HL-60/S4 (cell line): ENCODE measurements at regions not wholly inside any gene's neighbourhood (a gene's known extent, or its start where the extent isn't known, plus 50 kb on each side); places are given as distances from the start of the nearest gene placed in this dataset.

ENCODE experiments used
- in situ Hi-C: fragments of 300-500 bp; cut with MboI; formaldehyde crosslinking; loops from 2 replicates; pipeline ENCODE4 v1.14.3; 2022; ENCODE audit warnings: low sequenced_read_pairs

GRCh38 chrX:40459571-40460158 is 121.1 kb upstream of the ATP6AP2 start:
- in situ Hi-C loops: no loop called here

- in situ Hi-C loops: no loop called here
Measured at GRCh38 chrX:40457406-40457805, 123.4 kb upstream of the ATP6AP2 start.

DNA sequence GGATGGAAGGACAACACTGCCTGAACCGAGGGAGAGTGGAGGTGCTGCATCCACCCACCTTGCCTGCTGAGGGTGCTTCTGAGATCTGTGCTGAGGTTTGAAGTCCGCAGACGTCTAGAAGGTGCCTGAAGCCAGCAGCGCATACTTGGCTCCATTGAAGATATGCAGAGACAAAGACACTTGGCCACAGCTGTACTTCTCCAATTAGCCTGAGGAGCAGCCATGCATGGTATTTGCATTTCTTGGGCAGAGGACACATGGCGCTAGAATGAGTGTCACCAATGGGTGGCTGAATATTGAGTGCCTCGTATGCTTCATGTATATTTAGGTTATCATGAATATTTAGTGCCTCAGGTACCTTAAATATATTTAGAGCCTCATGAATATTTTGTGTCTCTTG is 128.7 kb upstream of the ATP6AP2 start:
- in situ Hi-C loops: no loop called here

DNA sequence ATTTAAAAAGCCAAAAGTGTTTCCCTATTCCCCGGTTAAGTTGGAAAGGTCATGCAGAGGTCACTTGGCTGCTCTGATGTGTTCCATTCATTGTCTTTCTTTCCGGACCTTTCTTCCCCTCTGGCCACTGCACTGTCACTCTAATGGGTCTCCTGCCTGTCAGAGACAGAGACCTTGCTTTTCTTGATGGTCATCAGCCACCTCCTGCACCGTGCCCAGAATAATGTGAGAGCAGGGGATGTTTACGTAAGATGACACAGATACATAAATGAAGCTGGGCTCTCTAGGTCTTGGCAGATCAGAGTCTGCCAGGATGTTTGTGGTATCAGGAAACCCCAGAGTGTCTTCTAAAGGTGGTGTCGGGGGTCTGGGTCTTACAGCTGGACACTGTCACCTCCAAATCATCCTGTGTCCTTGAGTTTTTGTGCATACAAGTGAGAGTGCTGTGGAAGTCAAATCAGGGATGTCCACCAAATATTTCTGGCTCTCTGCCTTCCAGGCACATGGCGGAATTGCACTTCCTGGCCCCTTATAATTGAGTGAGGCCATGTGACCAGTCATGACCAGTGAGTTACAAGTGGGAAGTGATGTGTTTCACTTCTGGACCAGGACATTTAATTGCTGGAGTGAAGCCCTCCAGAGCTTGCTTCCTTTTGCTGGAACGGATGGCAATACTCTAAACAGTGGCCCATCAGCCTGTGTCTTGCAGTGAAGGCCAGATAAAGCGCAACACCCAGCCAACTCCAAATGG is 130.6 kb upstream of the ATP6AP2 start:
- in situ Hi-C loops: no loop called here

GRCh38 chrX:40449396-40449795 is 131.4 kb upstream of the ATP6AP2 start:
- in situ Hi-C loops: no loop called here

DNA sequence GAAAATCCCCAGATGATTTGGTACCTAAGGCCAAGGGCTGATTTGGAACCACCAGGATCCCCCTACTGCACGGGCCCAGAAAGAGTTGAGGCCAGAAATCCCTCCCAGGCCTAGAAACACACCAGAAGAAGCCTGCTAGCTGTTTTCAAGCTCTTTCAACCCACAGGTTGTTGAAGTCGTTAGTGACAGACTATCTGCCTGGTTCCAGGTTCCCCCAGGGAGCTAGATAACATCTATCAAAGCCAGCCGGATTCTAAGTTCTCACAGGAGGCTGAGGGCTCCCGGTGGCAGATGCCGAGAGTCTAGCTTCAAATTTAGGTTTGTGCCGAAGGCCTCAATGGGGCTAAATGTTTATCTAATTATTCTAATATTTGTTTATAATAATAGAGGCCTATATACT is 132.0 kb upstream of the ATP6AP2 start:
- in situ Hi-C loops: no loop called here

GRCh38 chrX:40446921-40447320 is 133.8 kb upstream of the ATP6AP2 start:
- in situ Hi-C loops: no loop called here

DNA sequence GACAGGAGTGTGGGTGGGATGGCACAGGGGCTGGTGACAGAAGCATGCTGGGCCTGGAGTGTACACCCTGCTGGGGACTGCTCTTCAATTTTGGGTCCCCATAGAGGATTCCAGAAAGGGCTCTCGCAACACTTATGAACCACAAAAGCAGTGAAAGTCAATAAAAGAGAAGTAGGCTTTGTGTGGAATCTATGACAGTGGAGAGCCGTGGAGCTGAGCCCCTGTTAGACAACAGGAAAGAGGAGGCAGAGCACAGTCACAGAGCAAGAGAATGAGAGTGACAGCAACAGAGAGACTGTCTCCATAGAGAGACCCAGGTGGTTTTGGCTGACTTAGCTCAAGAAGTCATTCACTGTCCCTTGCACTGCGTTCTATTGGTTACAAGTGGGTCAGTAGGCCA is 135.1 kb upstream of the ATP6AP2 start:
- in situ Hi-C loops: no loop called here

- in situ Hi-C loops: no loop called here
Measured at GRCh38 chrX:40444798-40445496, 135.8 kb upstream of the ATP6AP2 start.

DNA sequence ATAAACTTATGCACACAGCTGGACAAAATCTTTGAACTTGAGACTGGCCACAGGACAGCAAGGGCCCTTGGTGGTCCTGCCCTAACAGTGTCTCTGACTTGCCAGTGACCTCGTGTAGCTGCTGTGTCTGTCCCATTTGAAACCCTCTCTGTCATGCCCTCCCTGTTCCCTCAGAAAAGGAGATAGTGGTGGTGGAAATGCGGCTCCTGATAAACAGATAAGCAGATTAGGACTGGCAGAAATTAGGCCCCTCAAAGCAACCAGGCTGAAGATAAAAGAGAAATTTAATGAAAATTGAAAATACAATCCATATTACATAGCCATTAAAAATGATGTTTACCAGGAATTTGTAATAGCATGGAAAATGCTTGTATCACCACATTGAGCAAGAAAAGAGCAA is 136.6 kb upstream of the ATP6AP2 start:
- in situ Hi-C loops: no loop called here

DNA sequence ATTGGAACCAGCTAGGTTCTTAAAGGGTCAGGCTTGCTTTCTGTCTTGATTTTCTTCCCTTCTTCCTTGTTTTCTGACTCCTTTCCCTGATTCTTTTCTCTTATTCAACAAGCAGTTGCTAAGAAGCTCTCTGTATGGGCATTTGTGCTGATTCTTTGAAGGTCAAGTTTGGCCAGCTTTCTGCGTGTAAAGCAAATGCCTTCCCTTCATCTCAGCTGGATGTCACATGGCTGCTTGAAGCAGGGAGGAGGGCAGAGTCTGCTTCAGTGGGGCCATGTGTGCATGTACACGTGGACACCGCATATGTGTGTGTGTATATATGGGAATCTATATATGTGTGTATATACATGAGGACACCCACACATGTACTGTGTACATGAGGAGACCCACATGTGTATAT is 139.9 kb upstream of the ATP6AP2 start:
- in situ Hi-C loops: no loop called here

GRCh38 chrX:40439625-40440532 is 140.9 kb upstream of the ATP6AP2 start:
- in situ Hi-C loops: no loop called here

GRCh38 chrX:40437348-40437747 is 143.4 kb upstream of the ATP6AP2 start:
- in situ Hi-C loops: no loop called here

GRCh38 chrX:40434947-40435346 is 145.8 kb upstream of the ATP6AP2 start:
- in situ Hi-C loops: no loop called here

DNA sequence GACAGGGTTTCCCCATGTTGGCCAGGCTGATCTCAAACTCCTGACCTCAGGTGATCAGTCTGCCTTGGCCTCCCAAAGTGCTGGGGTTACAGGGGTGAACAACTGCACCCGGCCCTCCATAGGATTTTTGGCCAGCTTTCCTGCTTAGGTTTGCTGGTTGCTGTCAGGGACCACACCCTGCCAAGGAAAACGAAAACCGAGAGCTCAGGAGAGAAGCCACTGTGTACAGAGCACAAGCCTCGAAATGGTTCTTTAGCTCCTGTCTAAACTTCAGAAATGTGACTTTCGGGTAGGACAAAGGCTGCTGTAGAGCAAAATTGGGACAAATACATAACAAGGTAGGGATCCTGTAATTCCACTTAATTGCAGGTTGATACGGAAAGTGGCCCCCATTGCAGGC is 146.3 kb upstream of the ATP6AP2 start:
- in situ Hi-C loops: no loop called here

GRCh38 chrX:40433160-40433559 is 147.6 kb upstream of the ATP6AP2 start:
- in situ Hi-C loops: no loop called here

- in situ Hi-C loops: no loop called here
Measured at GRCh38 chrX:40424259-40424658, 156.5 kb upstream of the ATP6AP2 start.

GRCh38 chrX:40423299-40423698 is 157.5 kb upstream of the ATP6AP2 start:
- in situ Hi-C loops: no loop called here

DNA sequence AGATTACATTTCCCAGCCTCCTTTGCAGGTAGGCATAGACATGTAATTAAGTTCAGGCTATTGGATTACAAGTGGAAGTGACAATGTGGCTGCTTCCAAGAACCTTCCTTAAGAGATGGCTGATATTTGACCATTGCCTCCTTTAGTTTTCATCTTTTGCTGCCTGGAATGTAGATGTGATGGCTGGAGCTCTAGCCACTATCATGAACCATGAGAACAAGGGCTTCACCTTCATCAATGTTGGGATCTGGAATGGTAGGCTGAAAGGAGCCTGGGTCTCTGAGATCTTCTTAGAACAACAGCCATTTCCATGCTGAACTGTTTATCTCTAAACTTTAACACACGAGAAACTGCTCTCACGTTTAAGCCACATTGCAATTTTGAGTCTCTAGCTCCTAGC is 158.7 kb upstream of the ATP6AP2 start:
- in situ Hi-C loops: no loop called here

DNA sequence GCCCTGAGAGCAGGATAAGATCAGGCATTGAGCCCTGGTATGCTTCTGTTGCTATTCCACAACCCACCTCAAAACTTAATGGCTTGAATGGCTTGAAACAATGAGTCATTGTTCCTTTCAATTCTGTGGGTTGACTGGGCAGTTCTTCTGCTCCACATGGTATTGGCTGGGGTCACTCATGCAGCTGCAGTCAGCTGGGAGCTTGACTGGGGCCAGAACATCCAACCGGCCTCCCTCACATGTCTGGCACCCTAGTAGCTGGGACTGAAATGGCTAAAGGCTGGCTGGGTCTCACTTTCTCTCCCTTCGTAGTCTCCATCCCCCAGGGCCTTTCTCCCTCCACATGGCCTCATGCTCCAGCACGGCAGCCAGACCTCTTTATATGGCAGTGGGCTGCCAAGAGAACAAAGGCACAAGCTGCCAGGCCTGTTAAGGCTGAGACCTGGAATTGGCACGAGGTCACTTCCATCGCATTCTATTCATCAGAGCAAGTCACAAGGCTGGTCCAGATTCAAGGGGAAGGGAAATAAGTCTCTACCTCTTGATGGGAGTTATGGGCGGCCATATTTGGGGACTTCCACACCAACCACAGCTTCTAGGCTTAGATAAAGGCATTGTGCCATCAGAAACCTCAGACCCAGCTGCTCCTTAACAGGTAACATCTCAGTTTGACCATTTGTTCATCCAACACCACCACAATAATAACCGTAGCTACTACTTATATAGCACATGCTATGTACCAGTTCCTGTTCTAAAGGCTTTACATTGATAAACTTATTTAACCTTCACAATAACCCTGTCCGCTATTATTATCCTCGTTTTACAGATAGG is 159.7 kb upstream of the ATP6AP2 start:
- in situ Hi-C loops: no loop called here
